ENCODE measurements at regions not wholly inside any gene's neighbourhood (a gene's known extent, or its start where the extent isn't known, plus 50 kb on each side); places are given as distances from the start of the nearest gene placed in this dataset.

- no peak for DNase-seq (ENCODE audit: low spot score)
Observed at GRCh38 chr16:54373534-54374520, 87.2 kb upstream of the IRX3 start.

DNA sequence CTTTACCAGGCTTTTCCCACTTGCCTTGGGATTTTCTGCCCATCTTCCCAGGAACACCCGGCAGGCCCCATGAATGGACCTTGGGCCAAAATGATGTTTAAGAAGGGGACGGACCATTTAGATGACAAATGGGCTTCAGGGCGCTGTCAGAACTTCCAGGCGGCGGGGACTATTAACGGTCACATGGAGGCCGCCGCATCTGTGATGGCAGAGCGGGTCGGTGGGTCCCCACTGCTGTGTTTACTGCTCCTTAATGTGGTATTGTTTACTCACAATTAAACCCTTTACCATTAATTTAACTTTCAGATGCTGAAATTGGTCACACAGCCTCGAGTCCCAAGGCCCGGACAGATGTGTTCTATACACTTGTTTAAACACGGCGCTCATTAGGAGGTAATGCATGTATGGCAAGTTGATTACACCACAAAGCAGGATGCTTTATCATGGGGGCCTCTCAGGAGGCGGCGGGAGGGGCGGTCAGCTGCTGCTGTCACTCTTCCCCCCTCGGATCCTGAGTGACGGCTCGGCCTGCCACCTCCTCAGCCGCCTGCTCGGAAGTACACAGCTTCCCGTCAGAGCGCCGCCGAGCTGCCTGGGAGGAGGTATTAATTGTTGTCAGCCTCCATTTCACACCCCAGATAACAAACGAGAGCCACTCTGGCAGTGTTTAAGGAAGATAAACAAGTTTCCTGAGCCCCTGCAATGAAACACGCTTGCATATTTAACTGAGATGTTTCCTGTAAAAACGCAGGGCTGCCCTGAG, 83.9 kb upstream of the IRX3 start:
- no peak for DNase-seq (ENCODE audit: low spot score)

GRCh38 chr16:54369861-54370260, 83.3 kb upstream of the IRX3 start:
- no peak for DNase-seq (ENCODE audit: low spot score)

GRCh38 chr16:54366943-54367342, 80.4 kb upstream of the IRX3 start:
- DNase-seq (ENCODE audit: low spot score): no peak

- DNase-seq (ENCODE audit: low spot score): no peak
Observed at GRCh38 chr16:54365990-54366634, 79.5 kb upstream of the IRX3 start.

DNA sequence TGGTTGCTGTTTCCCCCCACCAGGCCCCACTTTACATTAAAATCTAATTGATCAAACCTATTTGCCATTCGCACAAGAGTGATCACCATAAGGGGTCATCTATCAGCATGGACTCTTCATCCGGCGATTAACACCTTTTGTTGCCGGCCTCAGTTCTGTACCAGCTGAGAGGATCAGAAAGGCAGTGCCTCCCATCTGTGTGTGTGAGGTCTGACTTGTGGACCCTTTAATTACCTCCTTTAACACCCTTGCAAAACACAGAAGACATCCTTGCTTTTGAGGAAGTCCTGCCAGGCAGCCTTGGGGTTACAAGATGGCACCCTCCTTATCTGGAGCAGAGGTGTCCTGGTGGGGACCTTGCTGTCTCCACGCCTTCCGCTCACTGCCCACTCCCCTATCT, 77.2 kb upstream of the IRX3 start:
- no peak for DNase-seq (ENCODE audit: low spot score)

GRCh38 chr16:54362591-54363206, 76.1 kb upstream of the IRX3 start:
- DNase-seq (ENCODE audit: low spot score): no peak

GRCh38 chr16:54361246-54361645, 74.7 kb upstream of the IRX3 start:
- no peak for DNase-seq (ENCODE audit: low spot score)

- DNase-seq (ENCODE audit: low spot score): no peak
Observed at GRCh38 chr16:54360681-54361080, 74.1 kb upstream of the IRX3 start.

DNA sequence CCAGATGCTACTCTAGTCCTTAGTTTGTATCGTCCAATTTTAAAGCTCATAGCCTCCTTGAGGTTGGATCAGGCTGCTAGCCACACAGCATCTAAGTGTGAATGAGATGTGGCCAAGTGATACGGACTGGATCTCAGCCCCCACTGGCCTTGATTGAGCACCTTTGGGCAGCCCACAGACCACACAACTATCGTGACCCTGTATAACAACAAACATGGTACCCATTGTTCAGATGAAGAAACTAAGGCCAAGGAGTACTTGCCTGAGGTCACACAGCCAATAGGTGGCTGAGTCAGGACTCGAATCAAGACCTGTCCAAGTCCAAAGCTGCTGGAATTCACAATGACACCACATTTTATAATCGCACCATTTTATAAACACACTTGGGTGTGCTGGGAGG, 73.0 kb upstream of the IRX3 start:
- no peak for DNase-seq (ENCODE audit: low spot score)

DNA sequence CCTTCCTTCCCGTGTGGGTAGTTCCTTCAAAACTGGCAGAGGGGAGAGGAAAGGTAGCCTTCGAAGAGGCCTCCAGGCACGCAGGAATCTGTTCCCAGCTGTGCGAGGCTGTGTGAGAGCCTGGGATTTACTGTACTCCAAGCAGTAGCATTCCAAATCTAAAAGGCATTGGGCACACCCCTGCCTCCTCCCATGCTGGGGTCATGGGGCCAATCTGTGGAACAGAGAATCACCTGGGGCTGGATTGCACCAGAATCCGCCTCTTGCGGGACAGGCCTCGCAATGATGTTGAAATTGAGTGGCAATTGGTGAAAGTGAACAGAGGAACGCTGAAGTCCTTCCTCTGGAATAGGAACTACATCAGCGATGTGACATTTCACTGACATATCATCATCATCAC, 72.5 kb upstream of the IRX3 start:
- DNase-seq (ENCODE audit: low spot score): no peak

GRCh38 chr16:54356391-54356790, 69.8 kb upstream of the IRX3 start:
- no peak for DNase-seq (ENCODE audit: low spot score)

DNA sequence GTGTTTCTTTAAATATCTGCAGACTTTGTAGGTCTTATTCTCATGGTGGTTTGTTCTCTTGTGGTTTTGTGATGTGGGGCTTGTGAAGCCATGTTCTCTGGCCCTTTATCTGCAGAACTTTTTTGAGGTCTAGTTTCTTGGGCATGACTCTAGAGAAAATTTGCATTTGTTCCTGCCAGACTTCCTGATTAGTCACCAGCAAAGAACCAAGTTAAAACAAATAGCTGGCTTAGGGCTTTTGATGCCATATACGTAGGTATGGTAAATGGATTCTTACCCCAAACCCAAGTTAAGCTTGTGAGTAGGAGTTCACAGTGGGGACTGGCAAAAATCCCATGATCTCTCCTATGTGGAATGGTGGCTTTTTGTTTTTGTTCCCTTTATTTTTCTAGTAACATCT, 68.7 kb upstream of the IRX3 start:
- no peak for DNase-seq (ENCODE audit: low spot score)

DNA sequence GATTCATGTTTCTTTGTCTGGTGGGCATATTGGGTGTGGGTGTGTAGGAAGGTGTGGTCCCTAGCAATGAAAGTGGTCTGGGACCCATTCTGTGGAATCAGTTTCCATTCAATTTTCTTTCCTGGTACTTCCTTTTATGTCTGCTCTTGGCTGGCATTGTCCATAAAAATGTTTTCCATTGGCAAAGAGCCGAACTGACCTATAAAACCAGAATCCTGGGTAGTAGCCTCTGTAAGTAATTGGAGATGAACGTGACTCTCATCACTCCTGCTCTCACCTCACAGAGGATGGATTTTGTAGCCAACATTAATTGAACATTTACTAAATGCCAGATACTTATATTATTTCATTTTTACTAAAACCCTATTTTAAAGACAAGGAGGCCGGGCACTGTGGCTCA, 66.5 kb upstream of the IRX3 start:
- no peak for DNase-seq (ENCODE audit: low spot score)

DNA sequence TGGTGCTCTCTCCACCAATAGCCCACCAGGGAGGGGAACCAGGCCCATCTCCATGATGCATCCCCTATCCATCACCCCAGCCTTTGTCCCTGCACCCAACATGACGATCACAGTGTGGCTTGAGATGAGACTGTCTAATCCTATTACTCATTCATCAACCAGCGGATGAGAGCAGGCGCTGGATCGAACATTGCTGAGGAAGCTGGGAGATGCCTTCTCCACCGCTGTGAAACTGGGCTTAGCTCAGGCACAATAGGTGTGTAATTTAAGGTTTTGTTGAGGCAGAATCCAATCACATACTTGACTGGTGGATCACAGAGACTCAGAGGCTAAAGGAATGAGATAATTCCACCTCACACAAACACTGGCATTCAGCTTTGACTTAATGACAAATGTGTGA, 64.6 kb upstream of the IRX3 start:
- no peak for DNase-seq (ENCODE audit: low spot score)

GRCh38 chr16:54347961-54348360, 61.4 kb upstream of the IRX3 start:
- no peak for DNase-seq (ENCODE audit: low spot score)

DNA sequence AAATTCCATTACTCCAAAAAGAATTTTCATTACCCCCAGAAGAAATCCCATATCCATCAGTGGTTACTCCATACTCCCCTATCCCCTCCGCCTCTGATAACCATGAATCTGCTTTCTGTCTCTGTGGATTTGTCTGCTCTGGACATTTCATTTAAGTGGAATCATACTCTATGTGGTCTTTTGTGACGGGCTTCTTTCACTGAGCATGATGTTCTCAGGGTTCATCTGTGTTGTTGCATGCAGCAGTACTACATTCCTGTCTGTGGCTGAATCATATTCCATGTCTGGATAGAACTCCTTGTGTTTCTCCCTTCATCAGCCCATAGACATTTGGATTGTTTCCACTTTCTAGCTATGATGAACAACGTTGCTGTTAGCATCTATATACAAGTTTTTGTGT, 59.5 kb upstream of the IRX3 start:
- DNase-seq (ENCODE audit: low spot score): no peak

DNA sequence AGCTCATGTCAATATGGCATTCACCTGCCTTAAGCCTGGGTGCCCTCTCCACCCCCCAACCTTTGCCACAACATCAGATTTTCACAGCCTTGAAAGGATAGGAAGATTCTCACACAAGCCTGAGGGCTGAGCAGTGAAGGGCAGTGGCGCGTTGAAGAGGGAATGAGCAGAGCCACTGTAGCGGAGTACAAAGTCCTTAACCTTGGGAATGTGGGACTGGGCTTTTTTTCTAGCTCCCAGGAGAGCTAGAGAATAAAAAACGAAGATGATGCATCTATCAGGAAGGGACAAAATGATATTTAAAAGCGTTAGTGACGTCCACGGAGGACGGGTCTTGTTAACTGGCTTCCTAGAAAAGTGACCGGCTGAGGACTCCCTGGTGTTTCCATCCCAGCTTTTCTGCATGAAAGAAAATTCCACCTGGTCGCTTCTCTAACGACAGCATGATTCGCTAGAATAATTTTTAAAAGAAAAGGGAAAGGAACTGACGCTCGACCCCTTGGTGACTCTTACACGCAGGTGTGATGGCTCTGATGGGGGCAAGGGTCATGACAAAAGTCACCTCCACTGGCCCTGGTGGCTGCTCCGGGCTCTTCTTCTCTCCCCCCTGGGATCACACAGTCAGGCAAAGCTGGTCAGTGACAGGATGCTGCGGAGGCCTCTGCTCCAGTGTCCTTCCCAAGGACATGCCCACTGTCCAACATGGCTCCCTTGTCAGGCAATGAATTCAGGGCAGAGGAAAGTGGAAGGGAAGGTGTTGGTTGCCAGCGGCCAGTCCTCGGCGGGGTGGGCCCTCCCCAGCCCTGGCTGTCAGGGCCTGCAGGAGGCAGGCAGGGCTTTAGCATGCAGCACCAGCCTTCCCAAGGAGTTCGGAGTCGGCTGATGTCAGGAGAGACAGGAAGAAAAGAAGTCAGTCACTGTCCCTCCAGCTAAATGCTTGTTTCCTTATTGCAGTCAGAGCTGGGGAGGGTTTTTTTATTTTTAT, 58.4 kb upstream of the IRX3 start:
- DNase-seq (ENCODE audit: low spot score): no peak

DNA sequence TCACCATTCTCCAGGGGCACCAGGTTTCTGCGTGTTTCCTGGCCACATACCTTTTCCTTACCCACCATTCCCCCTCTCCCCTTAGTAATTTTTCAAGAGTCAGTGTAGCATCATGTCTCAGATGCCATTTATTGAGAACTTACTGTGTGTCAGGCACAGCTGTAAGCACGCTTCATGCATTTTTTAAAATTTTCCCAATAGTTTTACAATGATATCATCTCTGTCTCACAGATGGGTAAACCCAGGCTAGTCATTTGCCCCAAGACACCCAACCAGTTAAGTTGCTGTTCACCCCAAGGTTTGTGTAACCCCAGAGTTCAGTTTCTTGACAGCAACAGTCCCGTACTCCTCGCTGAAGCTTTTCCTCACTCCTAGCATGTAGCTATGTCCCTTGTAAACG, 56.4 kb upstream of the IRX3 start:
- no peak for DNase-seq (ENCODE audit: low spot score)

- DNase-seq (ENCODE audit: low spot score): no peak
Observed at GRCh38 chr16:54341892-54342776, 55.5 kb upstream of the IRX3 start.
